HUES48 (cell line): ENCODE measurements at regions not wholly inside any gene's neighbourhood (a gene's known extent, or its start where the extent isn't known, plus 50 kb on each side); places are given as distances from the start of the nearest gene placed in this dataset.

Experiments used
- H3K27ac ChIP-seq: one replicate; pipeline ENCODE4 v1.7.0; 2013; ENCODE audit warnings: low read depth, low read length, inconsistent platforms
- H3K27me3 ChIP-seq: 2 replicates; pipeline ENCODE4 v1.6.1; 2013; ENCODE audit warnings: mild to moderate bottlenecking, low read length; ENCODE audit not compliant: control insufficient read depth, insufficient read depth
- H3K36me3 ChIP-seq: 2 replicates; pipeline ENCODE4 v1.6.1; 2013; ENCODE audit warnings: low read length; ENCODE audit not compliant: control insufficient read depth, insufficient read depth
- H3K4me1 ChIP-seq: 2 replicates; pipeline ENCODE4 v1.6.1; 2013; ENCODE audit warnings: mild to moderate bottlenecking, low read length; ENCODE audit not compliant: control insufficient read depth, insufficient read depth
- H3K4me3 ChIP-seq: 2 replicates; pipeline ENCODE4 v1.5.1; 2013; ENCODE audit warnings: mild to moderate bottlenecking, low read depth, low read length
- H3K9ac ChIP-seq: 2 replicates; pipeline ENCODE4 v1.6.1; 2013; ENCODE audit warnings: mild to moderate bottlenecking, low read depth, low read length, moderate library complexity
- H3K9me3 ChIP-seq: 2 replicates; pipeline ENCODE4 v1.6.1; 2013; ENCODE audit warnings: low read length; ENCODE audit not compliant: control insufficient read depth, insufficient read depth

GRCh38 chr1:242856289-242856688, 331.8 kb upstream of the PLD5 start:
- Histone ChIP-seq H3K36me3 (no peaks in the 10 kb centered on the region), H3K9me3 (no peaks in the 10 kb centered on the region), H3K27me3 (no peaks in the 10 kb centered on the region), H3K4me3 (no peak overlapping the region), H3K27ac (no peak overlapping the region), H3K9ac (no peak overlapping the region), H3K4me1 (no peaks in the 10 kb centered on the region)

GRCh38 chr1:242854466-242854865, 330.0 kb upstream of the PLD5 start:
- Histone ChIP-seq H3K36me3 (no peaks in the 10 kb centered on the region), H3K9ac (no peak overlapping the region), H3K9me3 (no peaks in the 10 kb centered on the region), H3K4me3 (no peak overlapping the region), H3K27me3 (no peaks in the 10 kb centered on the region), H3K4me1 (no peaks in the 10 kb centered on the region), H3K27ac (no peak overlapping the region)

- Histone ChIP-seq H3K9ac (no peak overlapping the region), H3K27ac (no peak overlapping the region), H3K4me3 (no peak overlapping the region), H3K36me3 (no peaks in the 10 kb centered on the region), H3K9me3 (no peaks in the 10 kb centered on the region), H3K4me1 (no peaks in the 10 kb centered on the region), H3K27me3 (no peaks in the 10 kb centered on the region)
Measured at GRCh38 chr1:242847390-242847993, 323.0 kb upstream of the PLD5 start.

GRCh38 chr1:242842094-242842493, 317.6 kb upstream of the PLD5 start:
- Histone ChIP-seq H3K27me3 (no peaks in the 10 kb centered on the region), H3K4me3 (no peak overlapping the region), H3K36me3 (no peaks in the 10 kb centered on the region), H3K9ac (no peak overlapping the region), H3K4me1 (no peaks in the 10 kb centered on the region; the same call in 1 of the 2 replicates), H3K27ac (no peak overlapping the region), H3K9me3 (no peaks in the 10 kb centered on the region)

- H3K27me3 ChIP-seq = no peaks in the 10 kb centered on the region
- H3K4me3 ChIP-seq = no peak overlapping the region
Measured at GRCh38 chr1:242839101-242839500, 314.6 kb upstream of the PLD5 start.

GRCh38 chr1:242836423-242836822, 311.9 kb upstream of the PLD5 start:
- H3K4me3 ChIP-seq = no peak overlapping the region
- no peaks in the 10 kb centered on the region for H3K4me1 ChIP-seq
- no peak overlapping the region for H3K9ac ChIP-seq
- H3K36me3 ChIP-seq = no peaks in the 10 kb centered on the region
- H3K27me3 ChIP-seq = no peaks in the 10 kb centered on the region
- H3K9me3 ChIP-seq = no peaks in the 10 kb centered on the region; the same call in 1 of the 2 replicates
- H3K27ac ChIP-seq = no peak overlapping the region

More at GRCh38 chr1:242839101-242839500, 314.6 kb upstream of the PLD5 start:
- no peaks in the 10 kb centered on the region for H3K9me3 ChIP-seq
- H3K4me1 ChIP-seq = no peaks in the 10 kb centered on the region; the same call in 1 of the 2 replicates
- H3K9ac ChIP-seq = no peak overlapping the region
- H3K36me3 ChIP-seq = no peaks in the 10 kb centered on the region
- H3K27ac ChIP-seq = no peak overlapping the region

GRCh38 chr1:242828828-242829227, 304.3 kb upstream of the PLD5 start:
- Histone ChIP-seq H3K4me1 (peaks cover 18% of the 10 kb centered on the region), H3K4me3 (no peak overlapping the region), H3K9ac (no peak overlapping the region), H3K9me3 (no peaks in the 10 kb centered on the region; the same call in 1 of the 2 replicates), H3K36me3 (no peaks in the 10 kb centered on the region), H3K27me3 (no peaks in the 10 kb centered on the region), H3K27ac (peak overlapping the region; percentile 80)

- Histone ChIP-seq H3K36me3 (no peaks in the 10 kb centered on the region), H3K4me3 (no peak overlapping the region), H3K27ac (peak overlapping the region; percentile 79), H3K27me3 (no peaks in the 10 kb centered on the region), H3K9me3 (no peaks in the 10 kb centered on the region; the same call in 1 of the 2 replicates), H3K4me1 (peaks cover 18% of the 10 kb centered on the region), H3K9ac (no peak overlapping the region)
Measured at GRCh38 chr1:242828199-242828598, 303.7 kb upstream of the PLD5 start.

GRCh38 chr1:242827538-242827937, 303.0 kb upstream of the PLD5 start:
- Histone ChIP-seq H3K4me1 (peaks cover 18% of the 10 kb centered on the region), H3K27me3 (no peaks in the 10 kb centered on the region), H3K27ac (no peak overlapping the region), H3K4me3 (no peak overlapping the region), H3K9me3 (no peaks in the 10 kb centered on the region), H3K9ac (no peak overlapping the region), H3K36me3 (no peaks in the 10 kb centered on the region)

GRCh38 chr1:242826701-242827336, 302.3 kb upstream of the PLD5 start:
- peaks cover 18% of the 10 kb centered on the region for H3K4me1 ChIP-seq
- H3K27ac ChIP-seq = no peak overlapping the region
- H3K27me3 ChIP-seq = no peaks in the 10 kb centered on the region
- H3K36me3 ChIP-seq = no peaks in the 10 kb centered on the region
- H3K9ac ChIP-seq = no peak overlapping the region
- H3K9me3 ChIP-seq = no peaks in the 10 kb centered on the region
- no peak overlapping the region for H3K4me3 ChIP-seq

GRCh38 chr1:242824435-242824834, 299.9 kb upstream of the PLD5 start:
- peaks cover 13% of the 10 kb centered on the region for H3K4me1 ChIP-seq
- H3K4me3 ChIP-seq = no peak overlapping the region
- no peaks in the 10 kb centered on the region for H3K36me3 ChIP-seq
- H3K27me3 ChIP-seq = no peaks in the 10 kb centered on the region
- no peaks in the 10 kb centered on the region for H3K9me3 ChIP-seq
- H3K27ac ChIP-seq = no peak overlapping the region
- H3K9ac ChIP-seq = no peak overlapping the region
